ENCODE measurements at regions not wholly inside any gene's neighbourhood (a gene's known extent, or its start where the extent isn't known, plus 50 kb on each side); places are given as distances from the start of the nearest gene placed in this dataset.

DNA sequence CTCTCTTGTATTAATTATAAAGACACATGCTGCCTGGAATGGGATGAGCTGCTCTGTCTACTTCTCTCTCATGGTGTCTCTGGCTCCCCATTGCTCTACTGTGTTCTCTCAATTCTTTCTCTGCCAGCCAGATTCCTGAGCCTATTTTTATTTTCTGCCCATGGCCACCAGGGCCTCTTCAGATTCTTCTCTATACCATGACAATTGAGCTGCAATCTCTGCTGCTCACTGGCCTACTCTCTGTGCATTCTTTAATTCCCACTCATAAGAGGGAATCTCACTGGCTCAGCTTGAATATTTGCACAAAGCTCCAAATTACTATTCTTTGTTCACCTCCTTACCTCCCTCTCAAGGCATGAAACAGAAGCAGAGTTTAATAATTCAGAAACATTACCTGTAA, 161.4 kb upstream of the GULP1 start:
- H3K36me3 ChIP-seq (replicated peaks in 1 of 2; ENCODE audit: insufficient read depth in 1 of 2, low read depth in 2 of 2) = no peaks in the 10 kb centered on the region
- H3K9me3 ChIP-seq = no peaks in the 10 kb centered on the region
- no peak for TF ChIP-seq POLR2A (IDR thresholded peaks at IDR 0.05)
- TF ChIP-seq, protein P1, sequence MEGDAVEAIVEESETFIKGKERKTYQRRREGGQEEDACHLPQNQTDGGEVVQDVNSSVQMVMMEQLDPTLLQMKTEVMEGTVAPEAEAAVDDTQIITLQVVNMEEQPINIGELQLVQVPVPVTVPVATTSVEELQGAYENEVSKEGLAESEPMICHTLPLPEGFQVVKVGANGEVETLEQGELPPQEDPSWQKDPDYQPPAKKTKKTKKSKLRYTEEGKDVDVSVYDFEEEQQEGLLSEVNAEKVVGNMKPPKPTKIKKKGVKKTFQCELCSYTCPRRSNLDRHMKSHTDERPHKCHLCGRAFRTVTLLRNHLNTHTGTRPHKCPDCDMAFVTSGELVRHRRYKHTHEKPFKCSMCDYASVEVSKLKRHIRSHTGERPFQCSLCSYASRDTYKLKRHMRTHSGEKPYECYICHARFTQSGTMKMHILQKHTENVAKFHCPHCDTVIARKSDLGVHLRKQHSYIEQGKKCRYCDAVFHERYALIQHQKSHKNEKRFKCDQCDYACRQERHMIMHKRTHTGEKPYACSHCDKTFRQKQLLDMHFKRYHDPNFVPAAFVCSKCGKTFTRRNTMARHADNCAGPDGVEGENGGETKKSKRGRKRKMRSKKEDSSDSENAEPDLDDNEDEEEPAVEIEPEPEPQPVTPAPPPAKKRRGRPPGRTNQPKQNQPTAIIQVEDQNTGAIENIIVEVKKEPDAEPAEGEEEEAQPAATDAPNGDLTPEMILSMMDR (IDR thresholded peaks at IDR 0.05) = no peak
- intact Hi-C loops (cut with DNase I) = no loop called here
- H3K4me3 ChIP-seq = no peak overlapping the region
- DNase-seq (no peak), ATAC-seq (no peak)
- H3K4me1 ChIP-seq = no peaks in the 10 kb centered on the region
- H3K27me3 ChIP-seq = no peaks in the 10 kb centered on the region
- no peak overlapping the region for H3K27ac ChIP-seq

DNA sequence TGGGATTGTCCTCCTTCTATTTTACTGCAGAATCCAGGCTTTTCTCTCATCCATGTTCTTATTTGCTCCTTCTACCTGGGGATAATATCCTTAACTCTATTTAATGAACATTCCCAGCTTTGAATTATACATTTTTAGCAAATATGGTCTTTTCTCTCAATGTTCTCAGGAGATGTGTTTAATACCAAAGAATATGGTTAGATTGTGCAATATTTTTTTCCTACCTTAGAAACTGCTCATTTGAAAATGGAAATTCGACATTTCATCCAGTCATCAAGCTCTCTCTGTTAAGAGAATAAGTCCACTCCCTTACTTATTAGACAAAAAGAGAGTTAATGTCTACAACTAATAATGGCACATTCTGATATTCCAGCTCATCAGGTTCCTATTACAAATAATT, 160.4 kb upstream of the GULP1 start:
- WGBS, 2 donors = 68 to 81% methylated on average over 1 of the region's 1 CpG
- no peaks in the 10 kb centered on the region for H3K36me3 ChIP-seq (replicated peaks in 1 of 2; ENCODE audit: insufficient read depth in 1 of 2, low read depth in 2 of 2)

DNA sequence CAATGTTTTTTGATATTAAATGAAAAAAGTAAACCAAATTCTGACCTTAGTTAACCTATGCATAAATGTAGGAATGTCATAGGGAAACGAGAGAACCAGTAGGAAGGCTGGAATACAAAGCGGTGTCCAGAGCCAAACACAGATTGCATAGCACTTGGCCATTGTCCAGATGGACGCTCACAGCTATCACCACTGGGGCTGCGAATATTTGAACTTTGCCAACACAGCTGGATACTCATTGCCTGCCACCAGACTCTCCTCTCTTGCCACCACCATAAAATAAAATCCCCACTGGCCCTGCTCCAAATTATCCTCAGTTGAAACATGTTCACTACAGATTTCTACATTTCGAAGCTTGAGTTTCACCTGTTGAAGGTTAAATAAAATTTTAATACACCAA, 159.3 kb upstream of the GULP1 start:
- Histone ChIP-seq H3K36me3 (replicated peaks in 1 of 2; ENCODE audit: insufficient read depth in 1 of 2, low read depth in 2 of 2) (no peaks in the 10 kb centered on the region), H3K27me3 (no peaks in the 10 kb centered on the region), H3K4me1 (no peaks in the 10 kb centered on the region), H3K4me3 (no peak overlapping the region), H3K27ac (no peak overlapping the region), H3K9me3 (no peaks in the 10 kb centered on the region)
- WGBS, 2 donors = 39 to 50% methylated on average over 5 of the region's 5 CpGs
- peak in 2 of 4 donors; percentile 13 to 24 for DNase-seq
- no peak for TF ChIP-seq POLR2A (IDR thresholded peaks at IDR 0.05)
- TF ChIP-seq, protein P1 (IDR thresholded peaks at IDR 0.05) = no peak
- no peak for ATAC-seq
- intact Hi-C loops (cut with DNase I) = no loop called here

More for the DNA sequence above, 160.4 kb upstream of the GULP1 start:
- no peak for TF ChIP-seq POLR2A (IDR thresholded peaks at IDR 0.05)
- TF ChIP-seq, protein P1 (IDR thresholded peaks at IDR 0.05) = no peak
- intact Hi-C loops (cut with DNase I) = no loop called here
- H3K4me3 ChIP-seq = no peak overlapping the region
- H3K27ac ChIP-seq = no peak overlapping the region
- ATAC-seq (no peak), DNase-seq (no peak)
- no peaks in the 10 kb centered on the region for H3K9me3 ChIP-seq
- no peaks in the 10 kb centered on the region for H3K4me1 ChIP-seq
- no peaks in the 10 kb centered on the region for H3K27me3 ChIP-seq

- Histone ChIP-seq H3K27me3 (no peaks in the 10 kb centered on the region), H3K4me3 (no peak overlapping the region), H3K27ac (no peak overlapping the region), H3K36me3 (replicated peaks in 1 of 2; ENCODE audit: insufficient read depth in 1 of 2, low read depth in 2 of 2) (no peaks in the 10 kb centered on the region), H3K9me3 (no peaks in the 10 kb centered on the region), H3K4me1 (no peaks in the 10 kb centered on the region)
- no peak for ATAC-seq
- no peak for TF ChIP-seq POLR2A (IDR thresholded peaks at IDR 0.05)
- TF ChIP-seq, protein P1 (IDR thresholded peaks at IDR 0.05) = no peak
- DNase-seq = no peak
- 20 to 26% methylated on average over 1 of the region's 1 CpG for WGBS, 2 donors
- intact Hi-C loops (cut with DNase I) = no loop called here
These were observed 157.4 kb upstream of the GULP1 start for GRCh38 chr2:188134241-188134640.

DNA sequence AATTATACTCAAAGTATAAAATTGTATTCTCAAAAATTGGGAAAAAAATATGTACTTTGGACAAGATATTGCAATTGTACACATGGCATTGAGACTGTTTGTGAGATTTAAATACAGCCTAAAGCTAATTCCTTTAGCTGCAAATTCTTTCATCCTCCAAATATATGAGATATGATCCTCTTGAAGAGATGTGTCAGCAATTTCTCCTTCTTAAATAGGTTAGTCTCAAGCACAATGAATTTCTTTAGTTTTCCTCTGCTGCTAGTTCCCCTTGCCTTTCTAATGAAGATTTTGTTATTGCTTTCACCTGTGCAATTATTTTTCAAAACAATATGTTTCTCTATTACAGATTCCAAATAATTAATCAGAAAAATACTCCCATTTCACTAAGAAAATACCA, 153.4 kb upstream of the GULP1 start:
- intact Hi-C loops (cut with DNase I) = no loop called here
- Histone ChIP-seq H3K36me3 (replicated peaks in 1 of 2; ENCODE audit: insufficient read depth in 1 of 2, low read depth in 2 of 2) (no peaks in the 10 kb centered on the region), H3K27me3 (no peaks in the 10 kb centered on the region), H3K27ac (no peak overlapping the region), H3K9me3 (no peaks in the 10 kb centered on the region), H3K4me3 (no peak overlapping the region), H3K4me1 (no peaks in the 10 kb centered on the region)
- DNase-seq (no peak), ATAC-seq (no peak)
- no peak for TF ChIP-seq POLR2A (IDR thresholded peaks at IDR 0.05)
- TF ChIP-seq, protein P1 (IDR thresholded peaks at IDR 0.05) = no peak

Measured in body of pancreas (tissue), 4 donors.